SK-N-SH (cell line): ENCODE measurements at regions not wholly inside any gene's neighbourhood (a gene's known extent, or its start where the extent isn't known, plus 50 kb on each side); places are given as distances from the start of the nearest gene placed in this dataset.

Experiments used
- CTCF ChIA-PET: fragments of 300-600, 350-600 bp; formaldehyde crosslinking; extraction: SDS; loops from one replicate; lab custom pipeline; 2021; lab: Yijun Ruan, JAX
- POLR2A ChIA-PET: fragments of 350-600 bp; sonication (Branson Sonifier 250); formaldehyde crosslinking; extraction: SDS; loops from one replicate; lab custom pipeline; 2020; ENCODE audit warnings: antibody characterized with exemption, inconsistent platforms; lab: Yijun Ruan, JAX
- DNase-seq: peaks from one replicate; pipeline ENCODE4 v3.0.0; 2012
- H2AFZ ChIP-seq: fragments of 200-600 bp; sonication (generic); 2 replicates; pipeline ENCODE4 v1.8.1; 2016; ENCODE audit warnings: antibody characterized with exemption, mild to moderate bottlenecking, low read depth
- H3F3A ChIP-seq: fragments of 200-600 bp; sonication (generic); replicated peaks from 2 replicates; pipeline ENCODE3; 2016; ENCODE audit warnings: antibody characterized with exemption, mild to moderate bottlenecking; ENCODE audit not compliant: insufficient read depth
- H3K27ac ChIP-seq, 2 experiments: fragments of 200-500 bp in 1 of 2; fragments of 200-600 bp in 1 of 2; sonication (Bioruptor generic) in 1 of 2; sonication (generic), shearing (Covaris generic) in 1 of 2; 2 replicates each; pipeline versions ENCODE4 v1.5.1 to v1.6.1; 2014 to 2016; ENCODE audit warnings: low read depth in 2 of 2, inconsistent platforms in 1 of 2, low read length in 1 of 2, mild to moderate bottlenecking in 1 of 2, mixed read lengths in 1 of 2
- H3K27me3 ChIP-seq: fragments of 200-600 bp; sonication (generic), shearing (Covaris generic); 2 replicates; pipeline ENCODE4 v1.6.1; 2016; ENCODE audit warnings: mixed run types; ENCODE audit not compliant: insufficient read depth
- H3K36me3 ChIP-seq, 2 experiments: fragments of 200-500 bp in 1 of 2; fragments of 200-600 bp in 1 of 2; sonication (Bioruptor generic) in 1 of 2; sonication (generic) in 1 of 2; replicated peaks in 1 of 2; 2 replicates each; pipeline versions ENCODE3 to v1.5.1; 2014 to 2016; ENCODE audit warnings: low read length in 1 of 2, mild to moderate bottlenecking in 1 of 2; ENCODE audit not compliant: insufficient read depth in 2 of 2, control insufficient read depth in 1 of 2
- H3K4me1 ChIP-seq, 2 experiments: fragments of 200-500 bp in 1 of 2; fragments of 200-600 bp in 1 of 2; sonication (Bioruptor generic) in 1 of 2; sonication (generic), shearing (Covaris generic) in 1 of 2; 2 replicates each; pipeline versions ENCODE4 v1.5.1 to v1.6.1; 2014 to 2016; ENCODE audit warnings: low read depth in 1 of 2, low read length in 1 of 2, mixed run types in 1 of 2; ENCODE audit not compliant: insufficient read depth in 2 of 2, control insufficient read depth in 1 of 2
- H3K4me2 ChIP-seq: fragments of 200-600 bp; sonication (generic), shearing (Covaris generic); 2 replicates; pipeline ENCODE4 v1.6.1; 2017; ENCODE audit warnings: mixed run types
- H3K4me3 ChIP-seq, 2 experiments: fragments of 200-500 bp in 1 of 2; fragments of 200-600 bp in 1 of 2; sonication (Bioruptor generic) in 1 of 2; sonication (generic), shearing (Covaris generic) in 1 of 2; 2 replicates each; pipeline versions ENCODE4 v1.5.1 to v1.8.1; 2014 to 2016; ENCODE audit warnings: low read depth in 2 of 2, inconsistent platforms in 1 of 2, low read length in 1 of 2, mild to moderate bottlenecking in 1 of 2, mixed read lengths in 1 of 2, moderate library complexity in 1 of 2
- H3K79me2 ChIP-seq: fragments of 200-600 bp; sonication (generic); 2 replicates; pipeline ENCODE4 v1.8.1; 2017; ENCODE audit warnings: mild to moderate bottlenecking; ENCODE audit not compliant: insufficient read depth
- H3K9ac ChIP-seq: fragments of 200-600 bp; sonication (generic); 2 replicates; pipeline ENCODE4 v1.6.1; 2017; ENCODE audit warnings: mixed run types
- H3K9me2 ChIP-seq: fragments of 200-600 bp; sonication (generic); 2 replicates; pipeline ENCODE4 v1.6.1; 2017; ENCODE audit warnings: mixed run types
- H3K9me3 ChIP-seq: fragments of 200-600 bp; sonication (generic); 2 replicates; pipeline ENCODE4 v1.6.1; 2017; ENCODE audit warnings: mixed run types, mild to moderate bottlenecking, moderate library complexity
- H4K20me1 ChIP-seq: fragments of 200-600 bp; sonication (generic); 2 replicates; pipeline ENCODE4 v1.6.1; 2017; ENCODE audit warnings: mild to moderate bottlenecking, mixed run types; ENCODE audit not compliant: insufficient read depth
- CHD2 ChIP-seq: fragments of 150-350 bp; IDR thresholded peaks from 2 replicates; pipeline ENCODE4 v1.6.1; 2018; ENCODE audit warnings: low read length; ENCODE audit not compliant: partially characterized antibody
- CTCF ChIP-seq: fragments of 200-600 bp; sonication (generic); IDR thresholded peaks from 2 replicates; pipeline ENCODE4 v1.6.1; 2017; ENCODE audit warnings: antibody characterized with exemption, mild to moderate bottlenecking, moderate library complexity
- FOSL2 ChIP-seq: IDR thresholded peaks from 2 replicates; pipeline ENCODE4 v1.4.0; 2012; ENCODE audit warnings: low read depth, mild to moderate bottlenecking, moderate library complexity, borderline replicate concordance
- GABPA ChIP-seq: IDR thresholded peaks from 2 replicates; pipeline ENCODE4 v1.4.0; 2012; ENCODE audit warnings: low read depth, mild to moderate bottlenecking
- GATA2 ChIP-seq: sonication (generic); formaldehyde crosslinking; IDR thresholded peaks from 2 replicates; pipeline ENCODE4 v1.5.0; 2020; ENCODE audit warnings: mild to moderate bottlenecking, missing genetic modification reagents
- IRF3 ChIP-seq: fragments of 150-350 bp; IDR thresholded peaks from 2 replicates; pipeline ENCODE4 v1.6.1; 2016; ENCODE audit warnings: mild to moderate bottlenecking, low read depth, low read length
- NRF1 ChIP-seq: IDR thresholded peaks from 2 replicates; pipeline ENCODE4 v1.6.1; 2012; ENCODE audit warnings: low read depth, mild to moderate bottlenecking, low read length
- POLR2AphosphoS5 ChIP-seq: IDR thresholded peaks from 2 replicates; pipeline ENCODE4 v1.6.1; 2012; ENCODE audit warnings: low read depth, low read length
- RAD21 ChIP-seq: IDR thresholded peaks from 2 replicates; pipeline ENCODE4 v1.6.1; 2012; ENCODE audit warnings: mild to moderate bottlenecking, low read length
- RCOR1 ChIP-seq: fragments of 150-350 bp; IDR thresholded peaks from 2 replicates; pipeline ENCODE4 v1.6.1; 2017; ENCODE audit warnings: antibody characterized with exemption, low read length
- SIN3A ChIP-seq: IDR thresholded peaks from 2 replicates; pipeline ENCODE4 v1.6.1; 2012; ENCODE audit warnings: low read depth, mild to moderate bottlenecking, low read length, moderate library complexity, borderline replicate concordance
- SMC3 ChIP-seq: IDR thresholded peaks from 2 replicates; pipeline ENCODE4 v1.6.1; 2012; ENCODE audit warnings: low read depth, low read length, improper control_type of control experiment
- TCF12 ChIP-seq: IDR thresholded peaks from 2 replicates; pipeline ENCODE4 v1.4.0; 2012
- TEAD4 ChIP-seq: IDR thresholded peaks from 2 replicates; pipeline ENCODE4 v1.4.0; 2012; ENCODE audit warnings: mild to moderate bottlenecking, borderline replicate concordance; ENCODE audit not compliant: insufficient read depth
- USF1 ChIP-seq: IDR thresholded peaks from 2 replicates; pipeline ENCODE4 v1.4.0; 2012; ENCODE audit warnings: low read depth, borderline replicate concordance
- ZBTB33 ChIP-seq: IDR thresholded peaks from 2 replicates; pipeline ENCODE4 v1.4.0; 2012; ENCODE audit warnings: low read depth, borderline replicate concordance
- WGBS: methylation state at CpG from one replicate; pipeline ENCODE4 v1.1.6; 2017; ENCODE audit warnings: low lambda C conversion rate; 5-methylcytosine and 5-hydroxymethylcytosine counted together

GRCh38 chr21:20882462-20883407, 115.5 kb upstream of the NCAM2 start:
- DNase-seq, result peak; percentile 16
- Histone ChIP-seq H3K4me2 (no peak overlapping the region), H3K9me3 (no peaks in the 10 kb centered on the region)
- POLR2A ChIA-PET, result no interaction called here
- TF ChIP-seq NRF1 (no peak), SIN3A (no peak), GATA2 (no peak), IRF3 (no peak), RCOR1 (no peak), FOSL2 (no peak), CTCF (peak; percentile 74), CHD2 (no peak), POLR2AphosphoS5 (no peak), SMC3 (peak; percentile 50), RAD21 (peak; percentile 69)
- TF ChIP-seq, all 33 proteins: peak for 3
- no peaks in the 10 kb centered on the region for H3K36me3 ChIP-seq
- H4K20me1 ChIP-seq, result no peaks in the 10 kb centered on the region
- no peak overlapping the region for H3K9ac ChIP-seq
- no peaks in the 10 kb centered on the region for H3K79me2 ChIP-seq
- no peak overlapping the region for H2AFZ ChIP-seq
- no peaks in the 10 kb centered on the region for H3K9me2 ChIP-seq
- H3K27me3 ChIP-seq, result no peaks in the 10 kb centered on the region
- no peaks in the 10 kb centered on the region for H3K4me1 ChIP-seq
- H3K27ac ChIP-seq, result no peak overlapping the region
- no peaks in the 10 kb centered on the region for H3F3A ChIP-seq
- WGBS, result 23% methylated on average over 9 of the region's 9 CpGs
- CTCF ChIA-PET, result no interaction called here
- H3K4me3 ChIP-seq, result peak overlapping the region in 1 of 2 experiments; percentile 50; a peak in 1 of 4 replicates

GRCh38 chr21:20883408-20883800, 114.8 kb upstream of the NCAM2 start:
- H3K27me3 ChIP-seq, result no peaks in the 10 kb centered on the region
- TF ChIP-seq ZBTB33 (no peak), CTCF (no peak), GATA2 (no peak), RCOR1 (no peak), GABPA (no peak), USF1 (no peak), TCF12 (no peak), TEAD4 (no peak)
- no peaks in the 10 kb centered on the region for H3K9me3 ChIP-seq
- DNase-seq, result no peak
- H3K4me2 ChIP-seq, result no peak overlapping the region
- H2AFZ ChIP-seq, result no peak overlapping the region
- no peaks in the 10 kb centered on the region for H3K79me2 ChIP-seq
- H3K9me2 ChIP-seq, result no peaks in the 10 kb centered on the region
- ChIA-PET CTCF (no interaction called here), POLR2A (no interaction called here)
- H3K36me3 ChIP-seq, result no peaks in the 10 kb centered on the region
- no peaks in the 10 kb centered on the region for H3K4me1 ChIP-seq
- no peak overlapping the region for H3K27ac ChIP-seq
- under 1% methylated on average over 4 of the region's 4 CpGs for WGBS
- no peaks in the 10 kb centered on the region for H4K20me1 ChIP-seq
- no peaks in the 10 kb centered on the region for H3F3A ChIP-seq
- H3K4me3 ChIP-seq, result no peak overlapping the region
- no peak overlapping the region for H3K9ac ChIP-seq
